CD4-positive, alpha-beta T cell (primary cell): ENCODE measurements at regions not wholly inside any gene's neighbourhood (a gene's known extent, or its start where the extent isn't known, plus 50 kb on each side); places are given as distances from the start of the nearest gene placed in this dataset.
"Not testable (repeated sequence)": the region's sequence is repeated elsewhere in the genome, so short reads cannot be mapped to it uniquely, and the experiment has no call there.

Experiments
- ATAC-seq: fragments of 200-7000 bp; cut with Tn5 transposase; one replicate; pipeline ENCODE4 v1.10.0; 2022; ENCODE audit warnings: mild to moderate bottlenecking; ENCODE audit not compliant: poor library complexity
- CTCF ChIA-PET: fragments of 350-600 bp; sonication (Branson Sonifier 250); formaldehyde crosslinking; loops from one replicate; lab custom pipeline; 2021; ENCODE audit warnings: antibody characterized with exemption, inconsistent platforms; lab: Charles Lee
- POLR2A ChIA-PET: fragments of 350-600 bp; sonication (Branson Sonifier 250); formaldehyde crosslinking; loops from one replicate; lab custom pipeline; 2021; ENCODE audit warnings: antibody characterized with exemption, inconsistent platforms; lab: Charles Lee
- DNase-seq, 14 experiments: peaks; one replicate each; pipeline ENCODE4 v3.0.0-alpha.2; 2013 to 2020; ENCODE audit warnings: mixed read lengths in 2 of 14
- H3K27ac ChIP-seq, 2 donors: one replicate each; pipeline versions ENCODE4 v1.5.1 to v1.7.0; 2013; ENCODE audit warnings: low read length in 2 of 2, low read depth in 1 of 2, mild to moderate bottlenecking in 1 of 2
- H3K27me3 ChIP-seq, 2 experiments: 1 replicate in 1 of 2; 2 replicates in 1 of 2; pipeline versions ENCODE4 v1.6.1 to v1.7.0; 2013; ENCODE audit warnings: low read length in 2 of 2, control low read depth in 1 of 2, mild to moderate bottlenecking in 1 of 2, moderate library complexity in 1 of 2; ENCODE audit not compliant: insufficient read depth in 2 of 2, control insufficient read depth in 1 of 2
- H3K36me3 ChIP-seq: one replicate; pipeline ENCODE4 v1.6.1; 2013; ENCODE audit warnings: low read length, control low read depth; ENCODE audit not compliant: insufficient read depth
- H3K4me1 ChIP-seq: one replicate; pipeline ENCODE4 v1.6.1; 2013; ENCODE audit warnings: low read length, control low read depth; ENCODE audit not compliant: insufficient read depth
- H3K4me3 ChIP-seq: one replicate; pipeline ENCODE4 v1.5.1; 2013; ENCODE audit warnings: mild to moderate bottlenecking, low read length, moderate library complexity
- H3K9me3 ChIP-seq, 2 experiments: 1 replicate in 1 of 2; 2 replicates in 1 of 2; pipeline versions ENCODE4 v1.6.1 to v1.7.0; 2013; ENCODE audit warnings: low read length in 2 of 2, mild to moderate bottlenecking in 2 of 2, control low read depth in 1 of 2, moderate library complexity in 1 of 2; ENCODE audit not compliant: control insufficient read depth in 1 of 2, insufficient read depth in 1 of 2
- H3K27ac Mint-ChIP-seq: one replicate; pipeline ENCODE4 v1.8.0; 2020; ENCODE audit warnings: mixed read lengths
- H3K27me3 Mint-ChIP-seq: one replicate; pipeline ENCODE4 v1.8.0; 2021; ENCODE audit warnings: mixed read lengths
- H3K36me3 Mint-ChIP-seq: one replicate; pipeline ENCODE4 v1.8.0; 2021; ENCODE audit warnings: low read depth, mixed read lengths
- H3K4me1 Mint-ChIP-seq: one replicate; pipeline ENCODE4 v1.8.0; 2021; ENCODE audit warnings: low read depth, mixed read lengths
- H3K4me3 Mint-ChIP-seq: one replicate; pipeline ENCODE4 v1.8.0; 2020; ENCODE audit warnings: mild to moderate bottlenecking, mixed read lengths
- H3K9me3 Mint-ChIP-seq: one replicate; pipeline ENCODE4 v1.8.0; 2020; ENCODE audit warnings: mixed read lengths
- intact Hi-C, 2 experiments: fragments of 100-400 bp; cut with DNase I in 1 of 2; cut with micrococcal nuclease in 1 of 2; formaldehyde crosslinking; loops; one replicate each; pipeline versions ENCODE4 v1.15.1 to v1.9.0; 2023 to 2025; cut with DNase I, micrococcal nuclease
- TF ChIP-seq, protein P1 (sequence below): fragments of 200-600 bp; IDR thresholded peaks from one replicate; pipeline ENCODE4 v1.8.0; 2022; ENCODE audit warnings: antibody characterized with exemption, mild to moderate bottlenecking

DNA sequence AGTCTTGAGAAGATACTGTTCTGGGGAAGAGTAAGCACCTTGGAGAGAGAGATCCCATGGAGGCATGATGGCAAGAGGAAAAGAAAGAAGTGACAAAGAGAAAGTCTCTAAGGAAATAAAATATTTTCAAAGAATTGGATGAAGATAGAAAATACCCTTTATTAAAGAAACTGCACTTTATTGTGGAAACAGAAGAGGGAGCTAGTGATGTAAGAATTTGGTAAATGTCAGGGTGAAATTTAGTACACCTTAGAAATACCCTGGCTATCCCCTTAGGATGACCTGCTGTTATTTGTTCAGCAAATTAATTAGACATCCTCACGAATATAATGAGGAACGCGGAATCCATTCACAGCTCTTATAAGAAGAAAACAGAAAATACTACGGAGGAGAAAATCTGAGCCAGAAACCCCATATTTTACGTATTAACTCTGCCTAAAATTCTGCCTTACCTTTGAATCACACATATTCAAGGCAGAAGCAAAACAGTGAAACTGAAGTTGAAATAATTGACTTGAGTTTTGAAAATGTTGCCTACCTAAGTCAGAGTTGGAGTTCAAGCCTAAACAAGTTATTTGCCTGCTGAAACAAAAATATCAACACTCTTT, 90.7 kb downstream of the TFPI2 start:
- H3K4me1 Mint-ChIP-seq, result no peaks in the 10 kb centered on the region
- TF ChIP-seq, protein P1, sequence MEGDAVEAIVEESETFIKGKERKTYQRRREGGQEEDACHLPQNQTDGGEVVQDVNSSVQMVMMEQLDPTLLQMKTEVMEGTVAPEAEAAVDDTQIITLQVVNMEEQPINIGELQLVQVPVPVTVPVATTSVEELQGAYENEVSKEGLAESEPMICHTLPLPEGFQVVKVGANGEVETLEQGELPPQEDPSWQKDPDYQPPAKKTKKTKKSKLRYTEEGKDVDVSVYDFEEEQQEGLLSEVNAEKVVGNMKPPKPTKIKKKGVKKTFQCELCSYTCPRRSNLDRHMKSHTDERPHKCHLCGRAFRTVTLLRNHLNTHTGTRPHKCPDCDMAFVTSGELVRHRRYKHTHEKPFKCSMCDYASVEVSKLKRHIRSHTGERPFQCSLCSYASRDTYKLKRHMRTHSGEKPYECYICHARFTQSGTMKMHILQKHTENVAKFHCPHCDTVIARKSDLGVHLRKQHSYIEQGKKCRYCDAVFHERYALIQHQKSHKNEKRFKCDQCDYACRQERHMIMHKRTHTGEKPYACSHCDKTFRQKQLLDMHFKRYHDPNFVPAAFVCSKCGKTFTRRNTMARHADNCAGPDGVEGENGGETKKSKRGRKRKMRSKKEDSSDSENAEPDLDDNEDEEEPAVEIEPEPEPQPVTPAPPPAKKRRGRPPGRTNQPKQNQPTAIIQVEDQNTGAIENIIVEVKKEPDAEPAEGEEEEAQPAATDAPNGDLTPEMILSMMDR, result no peak
- Histone ChIP-seq H3K36me3 (no peaks in the 10 kb centered on the region), H3K27ac (no peak overlapping the region), H3K27me3 (no peaks in the 10 kb centered on the region), H3K4me1 (no peaks in the 10 kb centered on the region), H3K9me3 (no peaks in the 10 kb centered on the region), H3K4me3 (no peak overlapping the region)
- CTCF ChIA-PET, result no interaction called here
- H3K9me3 Mint-ChIP-seq, result peaks cover 4% of the 10 kb centered on the region
- H3K27ac Mint-ChIP-seq, result no peak overlapping the region
- POLR2A ChIA-PET, result no interaction called here
- ATAC-seq (no peak), DNase-seq (no peak)
- H3K27me3 Mint-ChIP-seq, result no peaks in the 10 kb centered on the region
- intact Hi-C loops, result no loop called here
- H3K4me3 Mint-ChIP-seq, result no peak overlapping the region
- H3K36me3 Mint-ChIP-seq, result no peaks in the 10 kb centered on the region

DNA sequence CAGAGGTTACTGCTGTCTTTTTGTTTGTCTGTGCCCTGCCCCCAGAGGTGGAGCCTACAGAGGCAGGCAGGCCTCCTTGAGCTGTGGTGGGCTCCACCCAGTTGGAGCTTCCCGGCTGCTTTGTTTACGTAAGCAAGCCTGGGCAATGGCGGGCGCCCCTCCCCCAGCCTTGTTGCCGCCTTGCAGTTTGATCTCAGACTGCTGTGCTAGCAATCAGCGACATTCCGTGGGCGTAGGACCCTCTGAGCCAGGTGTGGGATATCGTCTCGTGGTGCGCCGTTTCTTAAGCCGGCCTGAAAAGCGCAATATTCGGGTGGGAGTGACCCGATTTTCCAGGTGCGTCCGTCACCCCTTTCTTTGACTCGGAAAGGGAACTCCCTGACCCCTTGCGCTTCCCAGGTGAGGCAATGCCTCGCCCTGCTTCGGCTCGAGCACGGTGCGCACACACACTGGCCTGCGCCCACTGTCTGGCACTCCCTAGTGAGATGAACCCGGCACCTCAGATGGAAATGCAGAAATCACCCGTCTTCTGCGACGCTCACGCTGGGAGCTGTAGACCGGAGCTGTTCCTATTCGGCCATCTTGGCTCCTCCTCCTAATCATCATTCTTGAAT, 97.4 kb downstream of the TFPI2 start:
- intact Hi-C loops, H3K27me3 ChIP-seq, H3K9me3 Mint-ChIP-seq, ATAC-seq, H3K4me3 Mint-ChIP-seq, H3K4me1 ChIP-seq, H3K4me1 Mint-ChIP-seq, H3K36me3 ChIP-seq, H3K4me3 ChIP-seq, H3K27ac ChIP-seq, H3K36me3 Mint-ChIP-seq, POLR2A ChIA-PET, CTCF ChIA-PET, H3K27ac Mint-ChIP-seq, H3K27me3 Mint-ChIP-seq, H3K9me3 ChIP-seq, DNase-seq: not testable (repeated sequence)

DNA sequence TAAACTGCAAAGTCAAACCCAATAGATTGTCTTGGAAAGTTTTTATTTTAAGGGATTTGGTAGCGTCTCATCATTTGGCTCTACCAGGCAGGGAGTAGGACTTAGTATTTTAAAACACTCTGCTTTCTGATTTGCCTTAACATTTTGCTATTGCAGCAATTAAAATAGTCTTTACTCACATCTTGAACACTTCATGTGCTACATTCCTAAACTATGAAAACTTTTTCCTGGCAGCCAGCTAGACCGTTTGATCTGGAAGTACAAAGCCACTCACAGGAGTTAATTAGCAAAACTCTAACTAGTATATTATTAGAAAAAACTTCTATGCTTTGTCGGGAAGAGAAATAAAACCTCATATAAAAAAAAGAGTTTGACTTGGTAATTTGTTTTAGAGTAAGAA, 111.4 kb downstream of the TFPI2 start:
- TF ChIP-seq, protein P1, result no peak
- H3K4me3 ChIP-seq, result no peak overlapping the region
- Mint-ChIP-seq H3K4me1 (no peaks in the 10 kb centered on the region), H3K27me3 (no peaks in the 10 kb centered on the region), H3K27ac (no peak overlapping the region), H3K36me3 (no peaks in the 10 kb centered on the region), H3K9me3 (no peaks in the 10 kb centered on the region), H3K4me3 (no peak overlapping the region)
- intact Hi-C loops, result no loop called here
- ATAC-seq (no peak), DNase-seq (no peak)
- H3K9me3 ChIP-seq, result peaks cover 0 to 4% of the 10 kb centered on the region in 2 experiments
- H3K4me1 ChIP-seq, result no peaks in the 10 kb centered on the region
- H3K27me3 ChIP-seq, result no peaks in the 10 kb centered on the region
- ChIA-PET CTCF (no interaction called here), POLR2A (no interaction called here)
- H3K27ac ChIP-seq, result no peak overlapping the region
- H3K36me3 ChIP-seq, result no peaks in the 10 kb centered on the region

DNA sequence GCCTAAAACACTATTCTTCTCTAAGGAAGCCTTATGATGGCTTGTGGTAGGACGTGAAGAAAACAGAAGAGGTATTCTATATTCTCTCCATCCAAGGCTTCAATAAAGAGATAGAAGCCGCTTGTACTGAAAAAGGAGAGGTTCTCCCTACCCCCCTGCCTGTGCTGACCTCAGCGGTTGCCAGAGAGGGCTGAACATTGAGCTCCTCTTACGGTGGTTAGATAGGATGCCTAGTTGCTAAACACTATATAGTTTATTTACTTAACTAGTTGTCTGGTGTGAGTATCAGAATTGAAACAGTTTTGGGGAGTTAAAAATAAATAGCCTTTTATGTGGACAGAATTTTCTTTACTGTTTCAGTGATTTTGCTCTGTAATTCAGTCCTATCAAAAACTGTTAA, 112.2 kb downstream of the TFPI2 start:
- H3K36me3 Mint-ChIP-seq, result no peaks in the 10 kb centered on the region
- no peak for DNase-seq
- no peaks in the 10 kb centered on the region for H3K36me3 ChIP-seq
- intact Hi-C loops, result no loop called here
- TF ChIP-seq, protein P1, result no peak
- CTCF ChIA-PET, result no interaction called here
- no peaks in the 10 kb centered on the region for H3K9me3 Mint-ChIP-seq
- H3K4me3 Mint-ChIP-seq, result no peak overlapping the region
- H3K4me3 ChIP-seq, result no peak overlapping the region
- POLR2A ChIA-PET, result no interaction called here
- H3K27me3 Mint-ChIP-seq, result no peaks in the 10 kb centered on the region
- H3K4me1 Mint-ChIP-seq, result no peaks in the 10 kb centered on the region
- no peak for ATAC-seq
- H3K27ac ChIP-seq, result no peak overlapping the region
- H3K4me1 ChIP-seq, result no peaks in the 10 kb centered on the region
- no peak overlapping the region for H3K27ac Mint-ChIP-seq
- peaks cover 0 to 4% of the 10 kb centered on the region in 2 experiments for H3K9me3 ChIP-seq
- no peaks in the 10 kb centered on the region for H3K27me3 ChIP-seq
